Body of pancreas (tissue), 4 donors: ENCODE measurements at regions not wholly inside any gene's neighbourhood (a gene's known extent, or its start where the extent isn't known, plus 50 kb on each side); places are given as distances from the start of the nearest gene placed in this dataset.

ENCODE experiments used
- CTCF ChIP-seq, 7 experiments: fragments of 450-650 bp in 4 of 7; fragments of 200-600 bp in 3 of 7; sonication (generic) in 3 of 7; IDR thresholded peaks; one replicate each; pipeline ENCODE4 v1.5.1; 2016 to 2019; ENCODE audit warnings: antibody characterized with exemption in 7 of 7
- POLR2A ChIP-seq, 3 donors: fragments of 450-650 bp; IDR thresholded peaks; one replicate each; pipeline ENCODE4 v1.6.1; 2016; ENCODE audit warnings: antibody characterized with exemption in 3 of 3, mild to moderate bottlenecking in 2 of 3

- no peak for TF ChIP-seq CTCF (IDR thresholded peaks at IDR 0.05)
- TF ChIP-seq POLR2A (IDR thresholded peaks at IDR 0.05) = no peak
These were observed 64.0 kb downstream of the OLIG1 start for GRCh38 chr21:33133892-33134291.
